GM12878 (cell line): ENCODE measurements at regions not wholly inside any gene's neighbourhood (a gene's known extent, or its start where the extent isn't known, plus 50 kb on each side); places are given as distances from the start of the nearest gene placed in this dataset.

Experiments
- ATAC-seq: fragments of 200-7000 bp; cut with Tn5 transposase; 3 replicates; pipeline ENCODE4 v1.9.1; 2020; ENCODE audit warnings: mild to moderate bottlenecking, moderate library complexity
- BruUV-seq: library from RNA; stranded (reverse); fragments of 400-500 nt; replicated peaks from 2 replicates; lab custom pipeline; 2021; lab: Mats Ljungman, UMichigan
- CTCF ChIA-PET: fragments of 300-600 bp; sonication (Branson Sonifier 250); formaldehyde crosslinking; extraction: SDS; loops from one replicate; lab custom pipeline; 2021; ENCODE audit warnings: inconsistent platforms; lab: Yijun Ruan, JAX
- POLR2A ChIA-PET: fragments of 350-600 bp; formaldehyde crosslinking; extraction: SDS; loops from one replicate; lab custom pipeline; 2021; ENCODE audit warnings: inconsistent platforms; lab: Charles Lee
- RAD21 ChIA-PET: fragments of 300-600 bp; sonication (Branson Sonifier 250); formaldehyde crosslinking; loops from one replicate; lab custom pipeline; 2023; ENCODE audit warnings: antibody characterized with exemption; ENCODE audit not compliant: unreplicated experiment; lab: Charles Lee
- SMC1A ChIA-PET: fragments of 300-600 bp; sonication (Branson Sonifier 250); formaldehyde crosslinking; loops from one replicate; lab custom pipeline; 2023; ENCODE audit not compliant: unreplicated experiment, uncharacterized antibody; lab: Charles Lee
- DNase-seq: peaks from one replicate; pipeline ENCODE4 v3.0.0-alpha.2; 2011; ENCODE audit warnings: low read depth, low spot score
- FAIRE-seq: peaks from 3 replicates; lab custom pipeline; 2011; peaks lifted over from hg19 to GRCh38; lab: Jason Lieb, UNC
- H2AFZ ChIP-seq: 2 replicates; pipeline ENCODE4 v1.6.0; 2011; ENCODE audit warnings: low read depth, low read length, control low read depth; ENCODE audit not compliant: control insufficient read depth
- H3K27ac ChIP-seq: 2 replicates; pipeline ENCODE4 v1.5.1; 2011; ENCODE audit warnings: control low read depth; ENCODE audit not compliant: control insufficient read depth, insufficient read depth
- H3K27me3 ChIP-seq, 2 experiments: replicated peaks in 1 of 2; 2 replicates each; pipeline versions ENCODE4 v1.6.0 to v1.6.1; 2011; ENCODE audit warnings: low read length in 1 of 2; ENCODE audit not compliant: control insufficient read depth in 2 of 2, insufficient read depth in 2 of 2
- H3K36me3 ChIP-seq, 2 experiments: 2 replicates each; pipeline ENCODE4 v1.5.1; 2011; ENCODE audit warnings: low read length in 1 of 2; ENCODE audit not compliant: control insufficient read depth in 2 of 2, insufficient read depth in 2 of 2
- H3K4me1 ChIP-seq: 2 replicates; pipeline ENCODE4 v1.6.1; 2011; ENCODE audit warnings: mild to moderate bottlenecking, low read length, moderate library complexity, mixed read lengths; ENCODE audit not compliant: control insufficient read depth, insufficient read depth
- H3K4me2 ChIP-seq: 2 replicates; pipeline ENCODE4 v1.6.0; 2011; ENCODE audit warnings: control low read depth; ENCODE audit not compliant: control insufficient read depth, insufficient read depth
- H3K4me3 ChIP-seq: fragments of 200-600 bp; sonication (generic); 2 replicates; pipeline ENCODE4 v1.5.1; 2016
- H3K79me2 ChIP-seq: 2 replicates; pipeline ENCODE4 v1.6.0; 2011; ENCODE audit warnings: low read length; ENCODE audit not compliant: control insufficient read depth, insufficient read depth
- H3K9ac ChIP-seq: 2 replicates; pipeline ENCODE4 v1.8.0; 2011; ENCODE audit warnings: low read length, control low read depth, mixed read lengths; ENCODE audit not compliant: control insufficient read depth, insufficient read depth
- H3K9me3 ChIP-seq: replicated peaks from 3 replicates; pipeline ENCODE4 v1.5.1; 2011; ENCODE audit warnings: mild to moderate bottlenecking, low read length; ENCODE audit not compliant: control insufficient read depth, insufficient read depth
- H4K20me1 ChIP-seq: 2 replicates; pipeline ENCODE4 v1.6.0; 2011; ENCODE audit not compliant: control insufficient read depth, insufficient read depth
- E2F8 ChIP-seq: fragments of 450-650 bp; IDR thresholded peaks from 2 replicates; pipeline ENCODE4 v1.6.1; 2018; ENCODE audit warnings: mild to moderate bottlenecking, low read depth, moderate library complexity; ENCODE audit not compliant: partially characterized antibody
- NFYB ChIP-seq: IDR thresholded peaks from 2 replicates; pipeline ENCODE4 v1.6.1; 2011; ENCODE audit warnings: low read depth, mild to moderate bottlenecking, low read length, improper control_type of control experiment, moderate library complexity; ENCODE audit not compliant: insufficient read depth
- RAD21 ChIP-seq: IDR thresholded peaks from 2 replicates; pipeline ENCODE4 v1.6.1; 2011; ENCODE audit warnings: mild to moderate bottlenecking, low read depth, low read length, moderate library complexity; ENCODE audit not compliant: insufficient read depth
- YBX1 ChIP-seq: fragments of 450-650 bp; IDR thresholded peaks from 2 replicates; pipeline ENCODE4 v1.6.1; 2016; ENCODE audit warnings: antibody characterized with exemption
- ZBTB4 ChIP-seq: fragments of 450-650 bp; formaldehyde crosslinking; IDR thresholded peaks from 2 replicates; pipeline ENCODE4 v1.4.0; 2022; ENCODE audit warnings: mild to moderate bottlenecking, moderate library complexity
- ZSCAN29 ChIP-seq: fragments of 450-650 bp; IDR thresholded peaks from 2 replicates; pipeline ENCODE4 v1.6.1; 2017; ENCODE audit warnings: mild to moderate bottlenecking, moderate library complexity
- WGBS: methylation state at CpG from one replicate; pipeline ENCODE4 v1.1.6; 2016; ENCODE audit warnings: low lambda C conversion rate; ENCODE audit not compliant: insufficient replicate concordance, insufficient coverage; ENCODE audit errors: missing lambda C conversion rate; 5-methylcytosine and 5-hydroxymethylcytosine counted together
- in situ Hi-C: fragments of 300-500 bp; cut with MboI; formaldehyde crosslinking; loops from 9 replicates; pipeline ENCODE4 v1.14.3; 2018; ENCODE audit warnings: mixed read lengths
- intact Hi-C: fragments of 100-400 bp; cut with micrococcal nuclease; formaldehyde crosslinking; loops from one replicate; pipeline ENCODE4 v1.14.2; 2022; ENCODE audit not compliant: unreplicated experiment

- FAIRE-seq, result no peak
- BruUV-seq, result no TSS peak
- Histone ChIP-seq H3K27ac (no peak overlapping the region), H3K36me3 (no peaks in the 10 kb centered on the region), H3K79me2 (no peaks in the 10 kb centered on the region), H3K9ac (no peak overlapping the region), H4K20me1 (no peaks in the 10 kb centered on the region), H3K27me3 (no peaks in the 10 kb centered on the region; a peak in 1 of 4 replicates), H3K4me2 (no peak overlapping the region), H3K4me1 (no peaks in the 10 kb centered on the region), H2AFZ (no peak overlapping the region), H3K4me3 (no peak overlapping the region), H3K9me3 (no peaks in the 10 kb centered on the region)
- TF ChIP-seq E2F8, result no peak
- no peak for TF ChIP-seq RAD21
- no peak for TF ChIP-seq NFYB
- TF ChIP-seq YBX1, result no peak
- no peak for TF ChIP-seq ZBTB4 (CRISPR knock-in tag)
- TF ChIP-seq ZSCAN29, result no peak
- WGBS, result 49% methylated on average over 27 of the region's 27 CpGs
- no peak for DNase-seq
- ChIA-PET SMC1A (no interaction called here), RAD21 (no interaction called here), CTCF (no interaction called here), POLR2A (no interaction called here)
- in situ Hi-C loops, result no loop called here
- intact Hi-C loops, result no loop called here
- no peak for ATAC-seq
Measured at GRCh38 chr11:134609361-134610115, 197.5 kb upstream of the B3GAT1 start.
